Neural cell (in vitro differentiated cells): ENCODE measurements at regions not wholly inside any gene's neighbourhood (a gene's known extent, or its start where the extent isn't known, plus 50 kb on each side); places are given as distances from the start of the nearest gene placed in this dataset.

Source experiments
- H2AFZ ChIP-seq: fragments of 200-600, 300-800 bp; sonication (generic), shearing (Covaris generic); 2 replicates; pipeline ENCODE4 v1.6.0; 2014; ENCODE audit warnings: low read depth, mild to moderate bottlenecking, antibody characterized with exemption, low read length, moderate library complexity
- H3F3A ChIP-seq: fragments of 200-600 bp; shearing (Covaris generic); 2 replicates; pipeline ENCODE4 v1.6.1; 2016; ENCODE audit warnings: mild to moderate bottlenecking, moderate library complexity, mixed read lengths, antibody characterized with exemption, low read length; ENCODE audit not compliant: insufficient read depth, poor library complexity, severe bottlenecking
- H3K27ac ChIP-seq: fragments of 200-600, 300-800 bp; sonication (generic), shearing (Covaris generic); 2 replicates; pipeline ENCODE4 v1.5.1; 2014; ENCODE audit warnings: mild to moderate bottlenecking, low read length, moderate library complexity
- H3K27me3 ChIP-seq: fragments of 300-800, 200-600 bp; sonication (generic), shearing (Covaris generic); 2 replicates; pipeline ENCODE4 v1.6.0; 2014; ENCODE audit warnings: mild to moderate bottlenecking, low read depth, low read length, moderate library complexity; ENCODE audit not compliant: insufficient read depth
- H3K36me3 ChIP-seq: fragments of 300-800, 200-600 bp; sonication (generic), shearing (Covaris generic); 2 replicates; pipeline ENCODE4 v1.5.1; 2014; ENCODE audit warnings: mild to moderate bottlenecking, antibody characterized with exemption, low read length, moderate library complexity; ENCODE audit not compliant: insufficient read depth
- H3K4me2 ChIP-seq: fragments of 300-800, 200-600 bp; sonication (generic), shearing (Covaris generic); 2 replicates; pipeline ENCODE4 v1.6.0; 2014; ENCODE audit warnings: mild to moderate bottlenecking, low read length
- H3K4me3 ChIP-seq: fragments of 300-800, 200-600 bp; sonication (generic), shearing (Covaris generic); 2 replicates; pipeline ENCODE4 v1.5.1; 2014; ENCODE audit warnings: mild to moderate bottlenecking, low read length, moderate library complexity
- H3K79me2 ChIP-seq: fragments of 200-600 bp; shearing (Covaris generic); replicated peaks from 2 replicates; pipeline ENCODE4 v1.6.0; 2014; ENCODE audit warnings: mild to moderate bottlenecking, low read length, moderate library complexity; ENCODE audit not compliant: insufficient read depth
- H3K9ac ChIP-seq: fragments of 300-800, 200-600 bp; sonication (generic), shearing (Covaris generic); 2 replicates; pipeline ENCODE4 v1.6.1; 2016; ENCODE audit warnings: mild to moderate bottlenecking, low read length, mixed read lengths
- H3K9me2 ChIP-seq: fragments of 200-600 bp; shearing (Covaris generic); 2 replicates; pipeline ENCODE4 v1.6.1; 2016; ENCODE audit warnings: mild to moderate bottlenecking, low read length, mixed read lengths; ENCODE audit not compliant: insufficient read depth
- H3K9me3 ChIP-seq: fragments of 200-600, 300-800 bp; sonication (generic), shearing (Covaris generic); 2 replicates; pipeline ENCODE4 v1.6.1; 2016; ENCODE audit warnings: mild to moderate bottlenecking, mixed run types, low read length, moderate library complexity, mixed read lengths
- H4K20me1 ChIP-seq: fragments of 200-600 bp; shearing (Covaris generic); 2 replicates; pipeline ENCODE4 v1.6.1; 2016; ENCODE audit warnings: mild to moderate bottlenecking, mixed run types; ENCODE audit not compliant: insufficient read depth
- CTCF ChIP-seq: fragments of 450-650 bp; IDR thresholded peaks from 2 replicates; pipeline ENCODE4 v1.5.1; 2014; ENCODE audit warnings: antibody characterized with exemption, mild to moderate bottlenecking, moderate library complexity; ENCODE audit not compliant: poor library complexity, severe bottlenecking
- EP300 ChIP-seq: fragments of 450-650 bp; conservative IDR thresholded peaks from 2 replicates; pipeline ENCODE4 v1.6.1; 2014; ENCODE audit warnings: antibody characterized with exemption, mild to moderate bottlenecking, moderate library complexity; ENCODE audit not compliant: poor library complexity, severe bottlenecking
- EZH2 ChIP-seq: fragments of 200-600, 300-800 bp; shearing (Covaris generic), sonication (generic); IDR thresholded peaks from 2 replicates; pipeline ENCODE4 v1.6.1; 2014; ENCODE audit warnings: antibody characterized with exemption, low read length, borderline replicate concordance, mild to moderate bottlenecking; ENCODE audit not compliant: insufficient read depth, poor library complexity, severe bottlenecking
- MXI1 ChIP-seq: fragments of 450-650 bp; conservative IDR thresholded peaks from 2 replicates; pipeline ENCODE4 v1.6.1; 2014; ENCODE audit warnings: antibody characterized with exemption, mild to moderate bottlenecking; ENCODE audit not compliant: poor library complexity, severe bottlenecking
- POLR2AphosphoS5 ChIP-seq: IDR thresholded peaks from 2 replicates; pipeline ENCODE4 v1.6.1; 2012
- RAD21 ChIP-seq: fragments of 450-650 bp; conservative IDR thresholded peaks from 2 replicates; pipeline ENCODE4 v1.6.1; 2014; ENCODE audit warnings: antibody characterized with exemption, mild to moderate bottlenecking, moderate library complexity
- REST ChIP-seq: IDR thresholded peaks from 2 replicates; pipeline ENCODE4 v1.6.1; 2012; ENCODE audit warnings: borderline replicate concordance
- SMC3 ChIP-seq: fragments of 450-650 bp; conservative IDR thresholded peaks from 2 replicates; pipeline ENCODE4 v1.6.1; 2014; ENCODE audit warnings: antibody characterized with exemption, mild to moderate bottlenecking, moderate library complexity; ENCODE audit not compliant: poor library complexity
- TAF1 ChIP-seq: IDR thresholded peaks from 2 replicates; pipeline ENCODE4 v1.6.1; 2012; ENCODE audit warnings: low read depth

- H3K79me2 ChIP-seq = no peaks in the 10 kb centered on the region
- H4K20me1 ChIP-seq = no peaks in the 10 kb centered on the region
- H3F3A ChIP-seq = no peaks in the 10 kb centered on the region
- no peaks in the 10 kb centered on the region for H3K36me3 ChIP-seq
- H3K27me3 ChIP-seq = no peaks in the 10 kb centered on the region
- no peak overlapping the region for H3K4me3 ChIP-seq
- no peak for TF ChIP-seq EZH2
- no peak for TF ChIP-seq SMC3
- no peak for TF ChIP-seq EP300
- TF ChIP-seq CTCF = no peak
- no peak for TF ChIP-seq TAF1
- no peak for TF ChIP-seq MXI1
- no peak for TF ChIP-seq REST
- no peak for TF ChIP-seq POLR2AphosphoS5
- TF ChIP-seq RAD21 = no peak
- H3K27ac ChIP-seq = no peak overlapping the region
- no peak overlapping the region for H3K4me2 ChIP-seq
- H3K9me3 ChIP-seq = no peaks in the 10 kb centered on the region
- H3K9me2 ChIP-seq = no peaks in the 10 kb centered on the region
- no peak overlapping the region for H2AFZ ChIP-seq
- no peak overlapping the region for H3K9ac ChIP-seq
These were observed 105.5 kb downstream of the MRPL14 start for GRCh38 chr6:44021589-44022295.

- H3K4me2 ChIP-seq = no peak overlapping the region
- TF ChIP-seq EP300 = no peak
- TF ChIP-seq MXI1 = no peak
- TF ChIP-seq TAF1 = no peak
- TF ChIP-seq EZH2 = no peak
- TF ChIP-seq SMC3 = no peak
- no peak for TF ChIP-seq CTCF
- no peak overlapping the region for H3K27ac ChIP-seq
- no peaks in the 10 kb centered on the region for H3K79me2 ChIP-seq
- no peak overlapping the region for H3K4me3 ChIP-seq
- H3K9ac ChIP-seq = no peak overlapping the region
- no peaks in the 10 kb centered on the region for H4K20me1 ChIP-seq
- no peaks in the 10 kb centered on the region for H3K9me2 ChIP-seq
- no peaks in the 10 kb centered on the region for H3F3A ChIP-seq
- no peaks in the 10 kb centered on the region for H3K9me3 ChIP-seq
- no peak overlapping the region for H2AFZ ChIP-seq
- no peaks in the 10 kb centered on the region for H3K36me3 ChIP-seq
- H3K27me3 ChIP-seq = no peaks in the 10 kb centered on the region
These were observed 106.4 kb downstream of the MRPL14 start for GRCh38 chr6:44020664-44021425.
